Ovary (tissue), 3 donors: ENCODE measurements at regions not wholly inside any gene's neighbourhood (a gene's known extent, or its start where the extent isn't known, plus 50 kb on each side); places are given as distances from the start of the nearest gene placed in this dataset.

Experiments used
- EP300 ChIP-seq: sonication (generic); formaldehyde crosslinking; IDR thresholded peaks from one replicate; pipeline ENCODE4 v1.6.1; 2017; ENCODE audit warnings: antibody characterized with exemption
- POLR2A ChIP-seq: fragments of 450-650 bp; IDR thresholded peaks from one replicate; pipeline ENCODE4 v1.6.1; 2017; ENCODE audit warnings: antibody characterized with exemption, mild to moderate bottlenecking, moderate library complexity
- TF ChIP-seq, protein P1 (sequence below), 3 donors: fragments of 450-650 bp in 2 of 3; fragments of 200-600 bp in 1 of 3; IDR thresholded peaks; one replicate each; pipeline versions ENCODE4 v1.5.1 to v1.8.0; 2016 to 2022; ENCODE audit warnings: antibody characterized with exemption in 3 of 3, mild to moderate bottlenecking in 1 of 3
- donor health status: DM: no; HTN: no; CAD: no.

DNA sequence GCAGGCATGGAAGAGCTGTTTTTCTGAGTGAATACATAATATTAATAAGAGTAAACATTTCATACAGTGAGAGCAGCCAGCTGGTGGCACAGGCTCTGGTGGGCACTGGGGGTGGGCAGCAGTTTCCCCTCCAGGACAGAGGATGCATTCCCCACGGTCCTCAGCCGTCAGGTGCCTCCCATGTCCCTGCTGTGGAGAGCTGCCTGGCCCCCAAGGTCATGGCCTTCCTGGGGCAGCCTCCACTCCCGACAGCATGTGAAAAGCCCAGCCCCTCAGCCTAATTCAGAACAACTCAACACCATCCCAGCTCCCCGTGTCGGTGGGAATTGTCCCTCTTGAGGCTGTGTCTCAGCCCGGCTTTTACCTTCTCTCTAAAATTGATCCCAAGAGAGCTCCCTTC is 147.4 kb downstream of the GALR1 start:
- TF ChIP-seq, protein P1, sequence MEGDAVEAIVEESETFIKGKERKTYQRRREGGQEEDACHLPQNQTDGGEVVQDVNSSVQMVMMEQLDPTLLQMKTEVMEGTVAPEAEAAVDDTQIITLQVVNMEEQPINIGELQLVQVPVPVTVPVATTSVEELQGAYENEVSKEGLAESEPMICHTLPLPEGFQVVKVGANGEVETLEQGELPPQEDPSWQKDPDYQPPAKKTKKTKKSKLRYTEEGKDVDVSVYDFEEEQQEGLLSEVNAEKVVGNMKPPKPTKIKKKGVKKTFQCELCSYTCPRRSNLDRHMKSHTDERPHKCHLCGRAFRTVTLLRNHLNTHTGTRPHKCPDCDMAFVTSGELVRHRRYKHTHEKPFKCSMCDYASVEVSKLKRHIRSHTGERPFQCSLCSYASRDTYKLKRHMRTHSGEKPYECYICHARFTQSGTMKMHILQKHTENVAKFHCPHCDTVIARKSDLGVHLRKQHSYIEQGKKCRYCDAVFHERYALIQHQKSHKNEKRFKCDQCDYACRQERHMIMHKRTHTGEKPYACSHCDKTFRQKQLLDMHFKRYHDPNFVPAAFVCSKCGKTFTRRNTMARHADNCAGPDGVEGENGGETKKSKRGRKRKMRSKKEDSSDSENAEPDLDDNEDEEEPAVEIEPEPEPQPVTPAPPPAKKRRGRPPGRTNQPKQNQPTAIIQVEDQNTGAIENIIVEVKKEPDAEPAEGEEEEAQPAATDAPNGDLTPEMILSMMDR (IDR thresholded peaks at IDR 0.05): no peak
- TF ChIP-seq POLR2A (no peak), EP300 (no peak)
